ENCODE measurements at regions not wholly inside any gene's neighbourhood (a gene's known extent, or its start where the extent isn't known, plus 50 kb on each side); places are given as distances from the start of the nearest gene placed in this dataset.

- no peaks in the 10 kb centered on the region for H3K27me3 ChIP-seq (ENCODE audit: control insufficient read depth, insufficient read depth, low read length)
- no peak overlapping the region for H3K4me3 ChIP-seq (ENCODE audit: low read depth, low read length)
- H3K36me3 ChIP-seq (ENCODE audit: control insufficient read depth, insufficient read depth, low read length) = no peaks in the 10 kb centered on the region
- no peak for TF ChIP-seq CTCF (IDR thresholded peaks at IDR 0.05; ENCODE audit: insufficient read depth, low read length, poor library complexity, severe bottlenecking)
- DNase-seq (ENCODE audit: low read depth) = no peak
These were observed 1630.2 kb upstream of the FLRT2 start for GRCh38 chr14:83899706-83900105.

GRCh38 chr14:83905157-83905556, 1624.8 kb upstream of the FLRT2 start:
- Histone ChIP-seq H3K36me3 (ENCODE audit: control insufficient read depth, insufficient read depth, low read length) (no peaks in the 10 kb centered on the region), H3K27me3 (ENCODE audit: control insufficient read depth, insufficient read depth, low read length) (no peaks in the 10 kb centered on the region), H3K4me3 (ENCODE audit: low read depth, low read length) (no peak overlapping the region)
- DNase-seq (ENCODE audit: low read depth) = no peak
- no peak for TF ChIP-seq CTCF (IDR thresholded peaks at IDR 0.05; ENCODE audit: insufficient read depth, low read length, poor library complexity, severe bottlenecking)

- no peak for DNase-seq (ENCODE audit: low read depth)
- no peaks in the 10 kb centered on the region for H3K36me3 ChIP-seq (ENCODE audit: control insufficient read depth, insufficient read depth, low read length)
- no peak overlapping the region for H3K4me3 ChIP-seq (ENCODE audit: low read depth, low read length)
- no peaks in the 10 kb centered on the region for H3K27me3 ChIP-seq (ENCODE audit: control insufficient read depth, insufficient read depth, low read length)
- no peak for TF ChIP-seq CTCF (IDR thresholded peaks at IDR 0.05; ENCODE audit: insufficient read depth, low read length, poor library complexity, severe bottlenecking)
These were observed 1621.5 kb upstream of the FLRT2 start for GRCh38 chr14:83908419-83908818.

GRCh38 chr14:83909507-83909906, 1620.4 kb upstream of the FLRT2 start:
- no peak for DNase-seq (ENCODE audit: low read depth)
- no peaks in the 10 kb centered on the region for H3K27me3 ChIP-seq (ENCODE audit: control insufficient read depth, insufficient read depth, low read length)
- H3K4me3 ChIP-seq (ENCODE audit: low read depth, low read length) = no peak overlapping the region
- H3K36me3 ChIP-seq (ENCODE audit: control insufficient read depth, insufficient read depth, low read length) = no peaks in the 10 kb centered on the region
- TF ChIP-seq CTCF (IDR thresholded peaks at IDR 0.05; ENCODE audit: insufficient read depth, low read length, poor library complexity, severe bottlenecking) = no peak

DNA sequence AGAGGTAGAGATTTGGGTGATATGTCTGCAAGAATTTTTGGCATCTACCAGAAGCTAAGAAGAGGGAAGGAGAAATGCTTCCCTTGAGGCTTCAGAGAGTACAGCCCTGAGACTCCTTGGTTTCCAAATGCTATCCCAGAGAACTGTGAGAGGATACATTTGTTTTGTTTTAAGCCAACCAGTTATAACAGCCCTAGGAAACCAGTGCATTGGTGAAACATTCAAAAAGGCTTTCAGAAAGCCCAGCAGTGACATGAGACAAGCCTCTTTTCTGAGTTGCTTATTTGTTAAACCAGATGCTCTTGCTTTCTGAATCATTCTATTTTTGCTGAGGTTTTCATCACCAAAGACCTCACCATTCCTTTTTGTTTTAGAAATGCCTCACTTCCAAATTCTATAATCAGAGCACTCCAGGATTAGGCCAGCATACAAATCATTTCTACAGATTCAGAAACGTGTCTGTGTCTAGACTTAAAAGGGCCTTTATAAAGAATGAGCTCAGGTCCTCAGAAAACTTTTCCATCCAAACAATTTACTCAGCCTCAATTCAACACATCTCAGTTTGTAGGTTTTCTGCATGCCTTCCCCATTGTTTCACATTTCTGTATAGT, 1617.8 kb upstream of the FLRT2 start:
- no peak for DNase-seq (ENCODE audit: low read depth)
- H3K27me3 ChIP-seq (ENCODE audit: control insufficient read depth, insufficient read depth, low read length) = no peaks in the 10 kb centered on the region
- H3K36me3 ChIP-seq (ENCODE audit: control insufficient read depth, insufficient read depth, low read length) = no peaks in the 10 kb centered on the region
- TF ChIP-seq CTCF (IDR thresholded peaks at IDR 0.05; ENCODE audit: insufficient read depth, low read length, poor library complexity, severe bottlenecking) = no peak
- no peak overlapping the region for H3K4me3 ChIP-seq (ENCODE audit: low read depth, low read length)

- Histone ChIP-seq H3K4me3 (ENCODE audit: low read depth, low read length) (no peak overlapping the region), H3K27me3 (ENCODE audit: control insufficient read depth, insufficient read depth, low read length) (no peaks in the 10 kb centered on the region), H3K36me3 (ENCODE audit: control insufficient read depth, insufficient read depth, low read length) (no peaks in the 10 kb centered on the region)
- TF ChIP-seq CTCF (IDR thresholded peaks at IDR 0.05; ENCODE audit: insufficient read depth, low read length, poor library complexity, severe bottlenecking) = no peak
- DNase-seq (ENCODE audit: low read depth) = no peak
These were observed 1616.5 kb upstream of the FLRT2 start for GRCh38 chr14:83913476-83913875.

Measured in kidney epithelial cell (primary cell).